GM12873 (cell line): ENCODE measurements at regions not wholly inside any gene's neighbourhood (a gene's known extent, or its start where the extent isn't known, plus 50 kb on each side); places are given as distances from the start of the nearest gene placed in this dataset.

Source experiments
- TF ChIP-seq, protein P1 (sequence below): IDR thresholded peaks from 2 replicates; pipeline ENCODE4 v1.5.1; 2012; ENCODE audit warnings: low read depth, mild to moderate bottlenecking, moderate library complexity, low read length, control low read depth; ENCODE audit not compliant: insufficient read depth; ENCODE audit errors: missing control alignments

DNA sequence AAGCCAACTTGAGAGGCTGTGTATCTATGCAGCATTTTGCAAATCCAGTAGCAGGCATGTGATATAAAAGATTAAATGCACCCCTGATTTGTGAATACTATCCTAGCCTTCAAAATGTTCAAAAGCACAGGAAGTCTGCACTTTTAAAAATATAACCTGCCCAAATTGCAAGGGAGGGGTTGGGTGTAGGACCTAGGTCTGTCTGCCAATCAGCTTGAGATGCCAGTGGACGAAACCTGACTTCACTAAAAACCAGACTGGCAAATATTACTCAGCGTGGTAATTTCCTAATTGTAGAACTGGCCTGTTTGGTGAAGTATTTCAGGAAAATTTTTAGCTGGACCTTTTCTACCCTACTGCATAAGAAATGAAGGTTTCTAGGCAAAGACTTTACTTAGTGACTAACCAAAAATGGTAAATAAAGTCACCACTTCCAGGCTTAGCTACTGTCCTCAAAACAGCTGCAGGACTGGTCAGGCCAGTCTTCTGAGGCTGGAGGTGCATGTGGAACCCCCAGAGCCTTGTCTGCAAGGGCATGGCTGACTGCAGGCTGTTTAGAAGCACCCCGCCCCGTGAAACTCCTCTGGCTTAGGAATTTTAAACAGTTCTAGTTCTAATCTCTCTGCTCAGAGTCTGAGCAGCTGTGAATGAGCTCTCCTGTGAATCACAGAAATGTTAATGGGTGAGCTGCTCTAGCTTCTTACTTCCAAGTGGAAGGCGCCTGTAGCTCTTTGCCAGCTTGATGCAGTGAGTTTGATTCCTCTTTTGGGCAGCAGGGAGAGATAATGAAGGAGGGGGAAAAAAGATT lies 104.4 kb upstream of the ESR1 start:
- TF ChIP-seq, protein P1, sequence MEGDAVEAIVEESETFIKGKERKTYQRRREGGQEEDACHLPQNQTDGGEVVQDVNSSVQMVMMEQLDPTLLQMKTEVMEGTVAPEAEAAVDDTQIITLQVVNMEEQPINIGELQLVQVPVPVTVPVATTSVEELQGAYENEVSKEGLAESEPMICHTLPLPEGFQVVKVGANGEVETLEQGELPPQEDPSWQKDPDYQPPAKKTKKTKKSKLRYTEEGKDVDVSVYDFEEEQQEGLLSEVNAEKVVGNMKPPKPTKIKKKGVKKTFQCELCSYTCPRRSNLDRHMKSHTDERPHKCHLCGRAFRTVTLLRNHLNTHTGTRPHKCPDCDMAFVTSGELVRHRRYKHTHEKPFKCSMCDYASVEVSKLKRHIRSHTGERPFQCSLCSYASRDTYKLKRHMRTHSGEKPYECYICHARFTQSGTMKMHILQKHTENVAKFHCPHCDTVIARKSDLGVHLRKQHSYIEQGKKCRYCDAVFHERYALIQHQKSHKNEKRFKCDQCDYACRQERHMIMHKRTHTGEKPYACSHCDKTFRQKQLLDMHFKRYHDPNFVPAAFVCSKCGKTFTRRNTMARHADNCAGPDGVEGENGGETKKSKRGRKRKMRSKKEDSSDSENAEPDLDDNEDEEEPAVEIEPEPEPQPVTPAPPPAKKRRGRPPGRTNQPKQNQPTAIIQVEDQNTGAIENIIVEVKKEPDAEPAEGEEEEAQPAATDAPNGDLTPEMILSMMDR, result no peak

DNA sequence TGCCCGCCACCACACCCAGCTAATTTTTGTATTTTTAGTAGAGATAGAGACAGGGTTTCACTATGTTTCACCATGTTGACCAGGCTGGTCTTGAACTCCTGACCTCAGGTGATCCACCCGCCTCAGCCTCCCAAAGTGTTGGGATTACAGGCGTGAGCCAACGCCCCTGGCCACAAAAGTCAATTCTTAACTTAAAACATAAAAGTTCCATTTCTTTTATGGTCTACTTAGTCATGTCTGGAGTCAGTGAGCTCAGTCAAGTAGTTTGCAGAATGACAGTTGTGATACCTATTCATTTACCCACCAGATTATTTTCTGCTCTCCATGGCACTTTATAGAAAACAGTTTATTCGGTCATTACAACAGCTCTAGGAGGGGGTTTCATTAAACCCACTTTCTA lies 103.1 kb upstream of the ESR1 start:
- TF ChIP-seq, protein P1, result no peak

DNA sequence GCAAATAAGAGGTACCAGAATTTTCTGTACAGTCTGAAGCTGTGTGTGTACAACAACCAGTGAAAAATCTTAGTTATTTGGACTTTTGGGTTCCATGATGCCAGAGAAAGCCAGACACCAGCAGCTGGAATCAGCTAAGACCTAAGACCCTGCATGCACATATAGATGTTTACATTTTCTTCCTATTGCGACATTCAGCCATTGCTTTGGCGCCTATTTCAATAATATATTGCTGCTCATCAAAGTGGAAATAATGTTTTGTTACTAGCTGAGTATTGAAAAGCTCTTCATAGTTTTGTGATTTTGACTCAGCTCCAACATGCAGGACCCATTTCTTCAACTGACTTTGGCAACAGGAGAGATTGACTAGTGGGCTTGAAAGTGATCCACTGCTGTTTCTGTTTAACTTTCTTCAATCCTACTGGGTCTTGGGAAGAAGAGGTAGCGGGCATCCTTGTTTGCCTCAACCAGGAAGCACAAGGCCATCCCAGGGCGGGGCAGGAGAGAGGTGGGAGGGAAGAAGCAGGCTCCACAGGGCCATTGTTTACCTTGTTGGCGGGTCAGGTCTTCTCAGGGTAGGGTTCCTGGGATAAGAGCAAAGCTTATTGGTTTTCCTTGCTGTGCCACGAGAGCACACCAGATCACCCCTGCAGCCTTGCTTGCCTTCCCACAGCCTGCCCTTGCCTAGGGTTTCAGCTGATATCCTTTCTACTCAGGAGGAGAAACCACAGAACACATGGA lies 101.3 kb upstream of the ESR1 start:
- TF ChIP-seq, protein P1, result no peak

DNA sequence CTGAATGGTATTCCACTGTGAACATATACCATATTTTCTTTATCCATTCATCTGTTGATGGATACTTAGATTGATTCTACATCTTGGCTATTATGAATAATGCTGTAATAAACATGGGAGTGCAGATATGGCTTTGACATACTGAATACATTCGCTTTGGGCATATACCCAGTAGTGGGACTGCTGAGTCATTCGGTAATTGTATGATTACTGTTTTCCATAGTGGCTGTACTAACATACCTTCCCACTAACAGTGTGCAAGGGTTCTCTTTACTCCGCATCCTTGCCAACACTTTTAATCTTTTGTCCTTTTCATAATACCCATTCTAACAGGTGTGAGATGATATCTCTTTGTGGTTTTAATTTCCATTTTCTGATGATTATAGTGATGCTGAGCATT lies 98.2 kb upstream of the ESR1 start:
- TF ChIP-seq, protein P1, result no peak

DNA sequence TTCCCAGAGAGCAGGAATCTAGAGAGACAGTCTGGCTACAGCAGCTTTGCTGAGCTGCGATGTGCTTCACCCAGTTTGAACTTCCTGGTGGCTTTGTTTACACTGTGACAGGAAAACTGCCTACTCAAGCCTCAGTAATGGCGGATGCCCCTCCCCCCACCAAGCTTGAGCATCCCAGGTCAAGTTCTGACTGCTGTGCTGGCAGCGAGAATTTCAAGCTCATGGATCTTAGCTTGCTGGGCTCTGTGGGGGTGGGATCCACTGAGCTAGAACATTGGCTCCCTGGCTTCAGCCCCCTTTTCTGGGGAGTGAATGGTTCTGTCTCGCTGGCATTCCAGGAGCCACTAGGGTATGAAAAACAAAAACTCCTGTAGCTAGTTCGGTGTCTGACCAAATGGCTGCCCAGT lies 91.0 kb upstream of the ESR1 start:
- TF ChIP-seq, protein P1, result no peak

DNA sequence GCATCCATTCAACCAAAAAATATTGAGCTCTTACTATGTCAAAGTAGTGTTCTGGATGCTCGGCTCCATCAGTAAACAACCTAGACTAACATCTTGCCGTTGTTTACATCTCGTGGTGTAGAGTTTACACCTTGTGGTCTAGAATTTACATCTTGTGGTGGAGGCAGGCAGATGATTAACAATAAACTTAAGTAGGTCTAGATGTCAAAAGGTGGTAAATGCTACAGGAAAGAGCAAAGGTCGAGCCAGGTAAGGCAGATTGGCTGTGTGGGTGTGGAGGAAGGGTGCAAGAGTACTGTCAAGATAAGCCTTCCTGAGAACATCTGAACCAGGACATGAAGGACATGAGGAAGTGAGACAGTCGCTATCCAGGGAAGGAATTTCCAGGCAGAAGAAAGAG lies 88.4 kb upstream of the ESR1 start:
- TF ChIP-seq, protein P1, result no peak

DNA sequence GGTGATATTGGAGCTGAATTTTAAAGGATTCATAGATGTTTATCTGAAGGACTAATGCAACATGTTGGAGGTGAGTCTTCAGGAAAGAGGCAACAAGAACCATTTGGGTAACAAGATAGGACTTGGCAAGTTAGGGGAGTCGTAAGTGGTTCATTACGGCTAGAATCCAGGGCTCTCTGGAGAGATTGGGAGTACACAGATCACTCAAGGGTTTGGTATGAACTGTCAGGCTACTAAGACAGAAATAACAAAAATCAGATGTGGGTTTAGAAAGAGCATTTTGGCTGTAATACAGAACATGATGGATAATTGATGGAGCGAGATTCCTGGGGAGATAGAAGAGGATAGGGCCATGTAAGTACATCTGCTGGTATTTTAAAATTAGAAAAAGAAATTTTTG lies 86.3 kb upstream of the ESR1 start:
- TF ChIP-seq, protein P1, result no peak
